GM18909 (cell line): ENCODE measurements at regions not wholly inside any gene's neighbourhood (a gene's known extent, or its start where the extent isn't known, plus 50 kb on each side); places are given as distances from the start of the nearest gene placed in this dataset.
"Not testable (repeated sequence)": the region's sequence is repeated elsewhere in the genome, so short reads cannot be mapped to it uniquely, and the experiment has no call there.

Experiments used
- ATAC-seq: cut with Tn5 transposase; IDR thresholded peaks from one replicate; pipeline ENCODE4 v1.9.1; 2021; ENCODE audit warnings: mild to moderate bottlenecking; ENCODE audit not compliant: unreplicated experiment, poor library complexity

GRCh38 chr6:81265106-81265505 is 487.4 kb downstream of the TENT5A start:
- ATAC-seq, result no peak

- no peak for ATAC-seq
These were observed 488.8 kb downstream of the TENT5A start for GRCh38 chr6:81263531-81264168.

- ATAC-seq, result no peak
These were observed 489.8 kb downstream of the TENT5A start for GRCh38 chr6:81262656-81263055.

GRCh38 chr6:81256223-81256622 is 496.3 kb downstream of the TENT5A start:
- ATAC-seq, result not testable (repeated sequence)

- ATAC-seq, result no peak
These were observed 498.7 kb downstream of the TENT5A start for GRCh38 chr6:81253821-81254220.

GRCh38 chr6:81252231-81252630 is 500.2 kb downstream of the TENT5A start:
- no peak for ATAC-seq

- ATAC-seq, result no peak
These were observed 506.3 kb downstream of the TENT5A start for GRCh38 chr6:81246200-81246599.

- ATAC-seq, result no peak
These were observed 509.9 kb downstream of the TENT5A start for GRCh38 chr6:81242624-81243023.

- ATAC-seq, result no peak
These were observed 511.1 kb downstream of the TENT5A start for GRCh38 chr6:81241126-81242041.

- ATAC-seq, result no peak
These were observed 514.1 kb downstream of the TENT5A start for GRCh38 chr6:81238390-81238789.

GRCh38 chr6:81237226-81237625 is 515.3 kb downstream of the TENT5A start:
- ATAC-seq, result no peak

GRCh38 chr6:81235512-81235911 is 517.0 kb downstream of the TENT5A start:
- no peak for ATAC-seq

- ATAC-seq, result no peak
These were observed 518.5 kb downstream of the TENT5A start for GRCh38 chr6:81233990-81234389.

GRCh38 chr6:81228912-81229555 is 523.4 kb downstream of the TENT5A start:
- ATAC-seq, result no peak

GRCh38 chr6:81226957-81227356 is 525.5 kb downstream of the TENT5A start:
- no peak for ATAC-seq

- ATAC-seq, result no peak
These were observed 535.8 kb downstream of the TENT5A start for GRCh38 chr6:81216668-81217067.

- no peak for ATAC-seq
These were observed 537.4 kb downstream of the TENT5A start for GRCh38 chr6:81215092-81215432.

GRCh38 chr6:81214414-81215091 is 537.9 kb downstream of the TENT5A start:
- ATAC-seq, result no peak

GRCh38 chr6:81204731-81205130 is 547.8 kb downstream of the TENT5A start:
- ATAC-seq, result no peak

- no peak for ATAC-seq
These were observed 558.1 kb downstream of the TENT5A start for GRCh38 chr6:81194374-81194773.
